HCT116 (cell line): ENCODE measurements at regions not wholly inside any gene's neighbourhood (a gene's known extent, or its start where the extent isn't known, plus 50 kb on each side); places are given as distances from the start of the nearest gene placed in this dataset.

ENCODE experiments used
- ATAC-seq: fragments of 200-7000 bp; cut with Tn5 transposase; 2 replicates; pipeline ENCODE4 v1.9.1; 2020; ENCODE audit warnings: mild to moderate bottlenecking, moderate library complexity
- BruUV-seq: library from RNA; stranded (reverse); fragments of 400-500 nt; replicated peaks from 2 replicates; lab custom pipeline; 2021; lab: Mats Ljungman, UMichigan
- CTCF ChIA-PET: fragments of 300-600 bp; sonication (Branson Sonifier 250); formaldehyde crosslinking; loops from one replicate; lab custom pipeline; 2021; ENCODE audit warnings: antibody characterized with exemption; lab: Charles Lee
- POLR2A ChIA-PET: fragments of 300-600, 350-600 bp; sonication (Branson Sonifier 250); formaldehyde crosslinking; loops from one replicate; lab custom pipeline; 2021; ENCODE audit warnings: antibody characterized with exemption; lab: Charles Lee
- RAD21 ChIA-PET, 2 experiments: fragments of 300-600 bp; sonication (Branson Sonifier 250); formaldehyde crosslinking; loops; one replicate each; lab custom pipeline; 2023; ENCODE audit warnings: low total read pairs in 2 of 2; ENCODE audit not compliant: uncharacterized antibody in 2 of 2, unreplicated experiment in 2 of 2, low non-redundant PET in 1 of 2; lab: Charles Lee
- DNase-seq: peaks from one replicate; pipeline ENCODE4 v3.0.0-alpha.2; 2010; ENCODE audit warnings: low read depth, low spot score
- H2AFZ ChIP-seq: fragments of 200-600 bp; shearing (Covaris generic), sonication (generic); 2 replicates; pipeline ENCODE4 v1.6.1; 2017; ENCODE audit warnings: low read depth, mixed run types, mixed read lengths, antibody characterized with exemption, low read length; ENCODE audit not compliant: poor library complexity, severe bottlenecking
- H3K27ac ChIP-seq: 2 replicates; pipeline ENCODE4 v1.5.1; 2012; ENCODE audit warnings: low read depth, low read length
- H3K27me3 ChIP-seq: fragments of 200-600 bp; sonication (generic); 2 replicates; pipeline ENCODE4 v1.6.1; 2016; ENCODE audit warnings: mixed run types, low read length, mixed read lengths; ENCODE audit not compliant: insufficient read depth
- H3K36me3 ChIP-seq, 2 experiments: fragments of 200-500 bp in 1 of 2; fragments of 200-600 bp in 1 of 2; sonication (Bioruptor generic) in 1 of 2; sonication (generic) in 1 of 2; 2 replicates each; pipeline versions ENCODE4 v1.5.1 to v1.6.1; 2014 to 2016; ENCODE audit warnings: low read length in 2 of 2, inconsistent platforms in 1 of 2, mixed read lengths in 1 of 2, mixed run types in 1 of 2; ENCODE audit not compliant: insufficient read depth in 2 of 2, control insufficient read depth in 1 of 2
- H3K4me1 ChIP-seq, 2 experiments: fragments of 200-600 bp in 1 of 2; sonication (generic) in 1 of 2; 2 replicates each; pipeline versions ENCODE4 v1.5.1 to v1.6.1; 2012 to 2017; ENCODE audit warnings: low read length in 2 of 2, inconsistent platforms in 1 of 2, mild to moderate bottlenecking in 1 of 2, mixed read lengths in 1 of 2, mixed run types in 1 of 2, moderate library complexity in 1 of 2; ENCODE audit not compliant: insufficient read depth in 2 of 2, control insufficient read depth in 1 of 2
- H3K4me2 ChIP-seq: fragments of 200-600 bp; sonication (generic); 2 replicates; pipeline ENCODE4 v1.6.1; 2017; ENCODE audit warnings: mixed run types, low read length, mixed read lengths
- H3K4me3 ChIP-seq, 2 experiments: fragments of 200-600 bp in 1 of 2; sonication (generic) in 1 of 2; replicated peaks in 1 of 2; 2 replicates each; pipeline ENCODE4 v1.5.1; 2011 to 2016; ENCODE audit warnings: low read length in 2 of 2, control low read depth in 1 of 2, low read depth in 1 of 2, mild to moderate bottlenecking in 1 of 2, mixed read lengths in 1 of 2, mixed run types in 1 of 2
- H3K79me2 ChIP-seq: fragments of 200-600 bp; sonication (generic); 2 replicates; pipeline ENCODE4 v1.6.1; 2017; ENCODE audit warnings: mild to moderate bottlenecking, mixed run types, low read length, moderate library complexity, mixed read lengths; ENCODE audit not compliant: insufficient read depth
- H3K9ac ChIP-seq: fragments of 200-600 bp; sonication (generic); 2 replicates; pipeline ENCODE4 v1.6.1; 2016; ENCODE audit warnings: low read length, mixed read lengths
- H3K9me2 ChIP-seq: fragments of 200-600 bp; sonication (generic), shearing (Covaris generic); 2 replicates; pipeline ENCODE4 v1.6.1; 2017; ENCODE audit warnings: mixed run types, mild to moderate bottlenecking, moderate library complexity; ENCODE audit not compliant: insufficient read depth
- H3K9me3 ChIP-seq, 2 experiments: fragments of 200-500 bp in 1 of 2; fragments of 200-600 bp in 1 of 2; sonication (Bioruptor generic) in 1 of 2; sonication (generic) in 1 of 2; 2 replicates each; pipeline ENCODE4 v1.6.1; 2014 to 2017; ENCODE audit warnings: low read length in 2 of 2, mixed read lengths in 2 of 2, inconsistent platforms in 1 of 2, low read depth in 1 of 2, mild to moderate bottlenecking in 1 of 2, mixed run types in 1 of 2, moderate library complexity in 1 of 2; ENCODE audit not compliant: control insufficient read depth in 1 of 2, insufficient read depth in 1 of 2
- H4K20me1 ChIP-seq: fragments of 200-600 bp; sonication (generic), shearing (Covaris generic); 2 replicates; pipeline ENCODE4 v1.6.1; 2017; ENCODE audit warnings: mixed run types, mild to moderate bottlenecking, moderate library complexity; ENCODE audit not compliant: insufficient read depth
- ATF3 ChIP-seq: IDR thresholded peaks from 2 replicates; pipeline ENCODE4 v1.6.1; 2012
- CBX3 ChIP-seq: IDR thresholded peaks from 2 replicates; pipeline ENCODE4 v1.6.1; 2012; ENCODE audit warnings: low read depth
- CTCF ChIP-seq, 3 experiments: fragments of 200-600 bp in 1 of 3; sonication (generic) in 1 of 3; IDR thresholded peaks in 2 of 3; conservative IDR thresholded peaks in 1 of 3; 2 replicates each; pipeline ENCODE4 v1.5.1; 2012 to 2017; ENCODE audit warnings: low read depth in 2 of 3, low read length in 2 of 3, antibody characterized with exemption in 1 of 3, borderline replicate concordance in 1 of 3, control low read depth in 1 of 3, mild to moderate bottlenecking in 1 of 3, mixed read lengths in 1 of 3, mixed run types in 1 of 3, moderate library complexity in 1 of 3; ENCODE audit not compliant: insufficient read depth in 1 of 3
- ELF1 ChIP-seq: IDR thresholded peaks from 2 replicates; pipeline ENCODE4 v1.6.1; 2012; ENCODE audit warnings: low read depth, borderline replicate concordance
- EZH2 ChIP-seq: fragments of 200-600 bp; sonication (generic); IDR thresholded peaks from 2 replicates; pipeline ENCODE4 v1.6.1; 2017; ENCODE audit warnings: antibody characterized with exemption, mixed run types
- FOSL1 ChIP-seq: IDR thresholded peaks from 2 replicates; pipeline ENCODE4 v1.6.1; 2012; ENCODE audit warnings: low read depth
- POLR2A ChIP-seq: IDR thresholded peaks from 2 replicates; pipeline ENCODE4 v1.7.0; 2011; ENCODE audit warnings: borderline replicate concordance; ENCODE audit not compliant: insufficient read depth, insufficient read length; ENCODE audit errors: extremely low read depth
- POLR2AphosphoS5 ChIP-seq: IDR thresholded peaks from 2 replicates; pipeline ENCODE4 v1.6.1; 2011; ENCODE audit warnings: mild to moderate bottlenecking, low read depth, low read length, moderate library complexity
- SIN3A ChIP-seq: IDR thresholded peaks from 2 replicates; pipeline ENCODE4 v1.6.1; 2012; ENCODE audit warnings: low read depth
- SP1 ChIP-seq: IDR thresholded peaks from 2 replicates; pipeline ENCODE4 v1.6.1; 2012; ENCODE audit warnings: low read depth
- SRF ChIP-seq: IDR thresholded peaks from 2 replicates; pipeline ENCODE4 v1.6.1; 2012; ENCODE audit warnings: low read depth
- TCF7L2 ChIP-seq: IDR thresholded peaks from 2 replicates; pipeline ENCODE4 v1.7.0; 2011; ENCODE audit warnings: borderline replicate concordance, inconsistent platforms; ENCODE audit not compliant: insufficient read depth, insufficient read length; ENCODE audit errors: extremely low read depth
- YY1 ChIP-seq: IDR thresholded peaks from 2 replicates; pipeline ENCODE4 v1.6.1; 2011; ENCODE audit warnings: low read length, low read depth, moderate library complexity, mild to moderate bottlenecking; ENCODE audit not compliant: insufficient replicate concordance; ENCODE audit errors: extremely low read depth
- ZBTB33 ChIP-seq: IDR thresholded peaks from 2 replicates; pipeline ENCODE4 v1.6.1; 2011; ENCODE audit warnings: mild to moderate bottlenecking, low read length, moderate library complexity; ENCODE audit not compliant: insufficient replicate concordance; ENCODE audit errors: extremely low read depth
- ZNF274 ChIP-seq: fragments of 200-500 bp; sonication (Bioruptor generic); IDR thresholded peaks from 2 replicates; pipeline ENCODE4 v1.6.1; 2014; ENCODE audit warnings: mild to moderate bottlenecking, low read depth, low read length, inconsistent platforms
- intact Hi-C: fragments of 100-400 bp; cut with micrococcal nuclease; formaldehyde crosslinking; loops from 2 replicates; pipeline ENCODE4 v1.10.0; 2022

- ChIA-PET CTCF (interaction anchor here (1.1 kb wide), 1 partner anchor 15 kb away, joined by 6 read pairs; no protein-coding TSS in a partner anchor), RAD21 (no interaction called here), POLR2A (no interaction called here)
- no peaks in the 10 kb centered on the region for H3K4me1 ChIP-seq
- H3K4me2 ChIP-seq: no peak overlapping the region
- no TSS peak for BruUV-seq
- no peak overlapping the region for H3K9ac ChIP-seq
- H4K20me1 ChIP-seq: no peaks in the 10 kb centered on the region
- H3K79me2 ChIP-seq: no peaks in the 10 kb centered on the region
- no peak for ATAC-seq
- H3K36me3 ChIP-seq: no peaks in the 10 kb centered on the region
- H3K9me3 ChIP-seq: no peaks in the 10 kb centered on the region
- no peak overlapping the region for H2AFZ ChIP-seq
- TF ChIP-seq TCF7L2 (no peak), EZH2 (no peak), YY1 (no peak), SIN3A (no peak), FOSL1 (no peak), SRF (no peak), ATF3 (no peak), ZBTB33 (no peak), SP1 (no peak), CBX3 (no peak), POLR2AphosphoS5 (no peak), POLR2A (no peak), ELF1 (no peak), CTCF (IDR thresholded peaks at IDR 0.05 in 2 of 3, conservative IDR thresholded peaks at IDR 0.05 in 1 of 3; ENCODE audit: borderline replicate concordance in 1 of 3, insufficient read depth in 1 of 3, low read depth in 2 of 3, low read length in 2 of 3) (no peak), ZNF274 (no peak)
- H3K9me2 ChIP-seq: no peaks in the 10 kb centered on the region
- intact Hi-C loops: no loop called here
- peaks cover 20% of the 10 kb centered on the region for H3K27me3 ChIP-seq
- no peak overlapping the region for H3K4me3 ChIP-seq
- no peak overlapping the region for H3K27ac ChIP-seq
- DNase-seq: no peak
Measured at GRCh38 chr3:130291148-130291547, 54.3 kb upstream of the COL6A5 start.
